K562 (cell line): ENCODE measurements at regions not wholly inside any gene's neighbourhood (a gene's known extent, or its start where the extent isn't known, plus 50 kb on each side); places are given as distances from the start of the nearest gene placed in this dataset.

Experiments used
- ATAC-seq: fragments of 200-7000 bp; cut with Tn5 transposase; 3 replicates; pipeline ENCODE4 v1.9.1; 2020; ENCODE audit warnings: moderate library complexity
- BruUV-seq: library from RNA; stranded (reverse); fragments of 400-500 nt; replicated peaks from 2 replicates; lab custom pipeline; 2021; lab: Mats Ljungman, UMichigan
- CTCF ChIA-PET: fragments of 300-600 bp; formaldehyde crosslinking; extraction: SDS; loops from one replicate; lab custom pipeline; 2021; ENCODE audit warnings: low intra/inter-chr PET ratio; lab: Yijun Ruan, JAX
- POLR2A ChIA-PET: fragments of 300-600, 350-650 bp; sonication (Branson Sonifier 250); formaldehyde crosslinking; extraction: SDS; loops from one replicate; lab custom pipeline; 2021; ENCODE audit warnings: antibody characterized with exemption, inconsistent platforms; lab: Yijun Ruan, JAX
- DNase-seq, 4 experiments: peaks; one replicate each; pipeline versions ENCODE4 v3.0.0 to v3.0.0-alpha.2; 2011 to 2018; ENCODE audit warnings: low spot score in 3 of 4, mixed read lengths in 3 of 4; ENCODE audit errors: extremely low read depth in 1 of 4
- FAIRE-seq: peaks from 2 replicates; lab custom pipeline; 2011; peaks lifted over from hg19 to GRCh38; lab: Jason Lieb, UNC
- H2AFZ ChIP-seq: 2 replicates; pipeline ENCODE4 v1.6.0; 2011; ENCODE audit warnings: low read depth, low read length, control low read depth, inconsistent platforms
- H3K27ac ChIP-seq: fragments of 200-600 bp; 3 replicates; pipeline ENCODE4 v1.8.0; 2011; ENCODE audit warnings: low read depth, mild to moderate bottlenecking, control low read depth, inconsistent platforms, low read length, moderate library complexity, mixed read lengths; ENCODE audit errors: extremely low read depth
- H3K27me3 ChIP-seq, 2 experiments: fragments of 300-600 bp in 1 of 2; 2 replicates in 1 of 2; 3 replicates in 1 of 2; pipeline versions ENCODE4 v1.6.0 to v1.8.0; 2011; ENCODE audit warnings: inconsistent platforms in 2 of 2, low read length in 2 of 2, mild to moderate bottlenecking in 1 of 2, mixed read lengths in 1 of 2, moderate library complexity in 1 of 2; ENCODE audit not compliant: control insufficient read depth in 2 of 2, insufficient read depth in 2 of 2
- H3K36me3 ChIP-seq: fragments of 300-600 bp; 3 replicates; pipeline ENCODE4 v1.8.0; 2011; ENCODE audit warnings: mild to moderate bottlenecking, low read length, inconsistent platforms; ENCODE audit not compliant: control insufficient read depth, insufficient read depth
- H3K4me1 ChIP-seq, 2 experiments: fragments of 200-600 bp in 1 of 2; replicated peaks in 1 of 2; 2 replicates in 1 of 2; 3 replicates in 1 of 2; pipeline versions ENCODE4 v1.5.1 to v1.8.0; 2011; ENCODE audit warnings: inconsistent platforms in 2 of 2, low read length in 2 of 2, mild to moderate bottlenecking in 1 of 2, mixed read lengths in 1 of 2, moderate library complexity in 1 of 2; ENCODE audit not compliant: control insufficient read depth in 2 of 2, insufficient read depth in 2 of 2
- H3K4me2 ChIP-seq: 2 replicates; pipeline ENCODE4 v1.6.1; 2011; ENCODE audit warnings: low read length, control low read depth, inconsistent platforms, mixed read lengths; ENCODE audit not compliant: insufficient read depth
- H3K4me3 ChIP-seq: fragments of 200-600 bp; sonication (generic), shearing (Covaris generic); 2 replicates; pipeline ENCODE4 v1.5.1; 2016; ENCODE audit warnings: control low read depth, inconsistent platforms
- H3K79me2 ChIP-seq: fragments of 200-600 bp; 3 replicates; pipeline ENCODE4 v1.8.0; 2011; ENCODE audit warnings: low read length, inconsistent platforms; ENCODE audit not compliant: control insufficient read depth, insufficient read depth
- H3K9ac ChIP-seq, 2 experiments: 2 replicates each; pipeline versions ENCODE4 v1.6.0 to v1.6.1; 2011; ENCODE audit warnings: low read depth in 2 of 2, low read length in 2 of 2, control low read depth in 1 of 2, inconsistent platforms in 1 of 2, mild to moderate bottlenecking in 1 of 2, mixed read lengths in 1 of 2; ENCODE audit not compliant: insufficient read depth in 1 of 2
- H3K9me1 ChIP-seq: one replicate; pipeline ENCODE4 v1.6.0; 2011; ENCODE audit warnings: inconsistent platforms, mild to moderate bottlenecking, low read length, moderate library complexity; ENCODE audit not compliant: control insufficient read depth, insufficient read depth
- H3K9me3 ChIP-seq: replicated peaks from 2 replicates; pipeline ENCODE4 v1.5.1; 2011; ENCODE audit warnings: low read depth, low read length, inconsistent platforms; ENCODE audit not compliant: control insufficient read depth, insufficient read depth
- H4K20me1 ChIP-seq: replicated peaks from 2 replicates; pipeline ENCODE4 v1.6.1; 2011; ENCODE audit warnings: low read length, inconsistent platforms, mixed read lengths; ENCODE audit not compliant: control insufficient read depth, insufficient read depth
- FUS ChIP-seq: fragments of 200-400 bp; formaldehyde crosslinking; optimal IDR thresholded peaks from 2 replicates; pipeline ENCODE3; 2017; ENCODE audit warnings: low read depth, low read length
- GATA2 ChIP-seq: sonication (generic); formaldehyde crosslinking; IDR thresholded peaks from 2 replicates; pipeline ENCODE4 v1.4.0; 2020; ENCODE audit warnings: mild to moderate bottlenecking, missing genetic modification reagents
- PHB ChIP-seq: fragments of 250-450 bp; sonication (Bioruptor Pico); IDR thresholded peaks from 2 replicates; pipeline ENCODE4 v1.5.0; 2021
- RBM14 ChIP-seq: fragments of 200-400 bp; formaldehyde crosslinking; IDR thresholded peaks from 2 replicates; pipeline ENCODE4 v1.6.1; 2018; ENCODE audit warnings: low read depth, mild to moderate bottlenecking, low read length, moderate library complexity, borderline replicate concordance; ENCODE audit not compliant: insufficient read depth
- RBM22 ChIP-seq: fragments of 200-400 bp; formaldehyde crosslinking; IDR thresholded peaks from 2 replicates; pipeline ENCODE4 v1.6.1; 2018; ENCODE audit warnings: low read length, low read depth; ENCODE audit not compliant: poor library complexity, severe bottlenecking
- RBM39 ChIP-seq: fragments of 200-400 bp; formaldehyde crosslinking; optimal IDR thresholded peaks from 2 replicates; pipeline ENCODE3; 2018; ENCODE audit warnings: low read depth, low read length
- ZNF589 ChIP-seq: fragments of 200-800 bp; sonication (Bioruptor generic); IDR thresholded peaks from 2 replicates; pipeline ENCODE4 v1.6.1; 2016; ENCODE audit warnings: low read depth, missing genetic modification characterization, missing compliant biosample characterization
- WGBS: fragments of 100-300 bp; shearing (Covaris generic); methylation state at CpG from one replicate; pipeline ENCODE4 v1.1.6; 2016; ENCODE audit warnings: low coverage, mixed read lengths; ENCODE audit not compliant: insufficient coverage; ENCODE audit errors: missing lambda C conversion rate; 5-methylcytosine and 5-hydroxymethylcytosine counted together
- in situ Hi-C: fragments of 300-500 bp; cut with MboI; formaldehyde crosslinking; loops from 4 replicates; pipeline ENCODE4 v1.15.0; 2018; ENCODE audit warnings: inconsistent platforms, mixed read lengths
- intact Hi-C: fragments of 100-400 bp; cut with micrococcal nuclease; formaldehyde crosslinking; loops from 2 replicates; pipeline ENCODE4 v1.14.2; 2022
- TF ChIP-seq, protein P1 (sequence below): IDR thresholded peaks from 2 replicates; pipeline ENCODE4 v1.6.1; 2012; ENCODE audit warnings: low read depth, low read length, improper control_type of control experiment, borderline replicate concordance
- TF ChIP-seq, protein P2 (sequence below): sonication (generic); IDR thresholded peaks from 2 replicates; pipeline ENCODE4 v1.6.1; 2016
- TF ChIP-seq, protein P3 (sequence below), 2 experiments: fragments of 450-650 bp in 1 of 2; sonication (generic) in 1 of 2; formaldehyde crosslinking in 1 of 2; IDR thresholded peaks in 1 of 2; conservative IDR thresholded peaks in 1 of 2; 2 replicates each; pipeline versions ENCODE4 v1.6.1 to v1.8.1; 2016 to 2023; ENCODE audit warnings: mild to moderate bottlenecking in 2 of 2, moderate library complexity in 2 of 2, inconsistent platforms in 1 of 2, missing genetic modification reagents in 1 of 2

DNA sequence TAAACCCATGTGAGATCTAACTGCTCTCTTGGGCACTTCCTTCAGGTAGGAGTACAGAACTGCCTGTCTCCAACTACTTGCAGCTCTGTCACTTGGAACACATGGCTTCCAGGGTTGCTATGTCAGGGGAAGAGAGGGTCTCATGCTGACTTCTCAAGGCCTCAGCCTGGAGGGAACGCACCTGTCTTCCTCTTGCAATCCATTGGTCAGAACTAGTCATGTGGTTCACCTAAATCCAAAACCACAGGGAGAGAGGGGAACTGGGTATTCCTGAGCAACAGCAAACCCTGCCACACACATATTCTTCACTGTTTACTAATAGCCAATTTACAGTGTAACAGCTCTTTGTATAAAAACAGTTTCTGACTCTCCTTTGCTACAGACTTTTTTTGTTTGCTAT, 206.1 kb downstream of the KCNJ2 start:
- DNase-seq (no peak), FAIRE-seq (no peak), ATAC-seq (no peak)
- Histone ChIP-seq H3K27me3 (no peaks in the 10 kb centered on the region), H3K9me3 (no peaks in the 10 kb centered on the region), H3K9me1 (no peaks in the 10 kb centered on the region), H3K9ac (no peak overlapping the region), H3K27ac (no peak overlapping the region), H3K4me2 (no peak overlapping the region), H3K79me2 (no peaks in the 10 kb centered on the region), H2AFZ (no peak overlapping the region), H4K20me1 (no peaks in the 10 kb centered on the region), H3K4me1 (no peaks in the 10 kb centered on the region), H3K4me3 (no peak overlapping the region), H3K36me3 (no peaks in the 10 kb centered on the region)
- in situ Hi-C loops, result no loop called here
- no peak for TF ChIP-seq GATA2 (CRISPR knock-in tag)
- WGBS, result 0% methylated on average over 1 of the region's 1 CpG
- no TSS peak for BruUV-seq
- ChIA-PET CTCF (no interaction called here), POLR2A (no interaction called here)
- intact Hi-C loops, result no loop called here

DNA sequence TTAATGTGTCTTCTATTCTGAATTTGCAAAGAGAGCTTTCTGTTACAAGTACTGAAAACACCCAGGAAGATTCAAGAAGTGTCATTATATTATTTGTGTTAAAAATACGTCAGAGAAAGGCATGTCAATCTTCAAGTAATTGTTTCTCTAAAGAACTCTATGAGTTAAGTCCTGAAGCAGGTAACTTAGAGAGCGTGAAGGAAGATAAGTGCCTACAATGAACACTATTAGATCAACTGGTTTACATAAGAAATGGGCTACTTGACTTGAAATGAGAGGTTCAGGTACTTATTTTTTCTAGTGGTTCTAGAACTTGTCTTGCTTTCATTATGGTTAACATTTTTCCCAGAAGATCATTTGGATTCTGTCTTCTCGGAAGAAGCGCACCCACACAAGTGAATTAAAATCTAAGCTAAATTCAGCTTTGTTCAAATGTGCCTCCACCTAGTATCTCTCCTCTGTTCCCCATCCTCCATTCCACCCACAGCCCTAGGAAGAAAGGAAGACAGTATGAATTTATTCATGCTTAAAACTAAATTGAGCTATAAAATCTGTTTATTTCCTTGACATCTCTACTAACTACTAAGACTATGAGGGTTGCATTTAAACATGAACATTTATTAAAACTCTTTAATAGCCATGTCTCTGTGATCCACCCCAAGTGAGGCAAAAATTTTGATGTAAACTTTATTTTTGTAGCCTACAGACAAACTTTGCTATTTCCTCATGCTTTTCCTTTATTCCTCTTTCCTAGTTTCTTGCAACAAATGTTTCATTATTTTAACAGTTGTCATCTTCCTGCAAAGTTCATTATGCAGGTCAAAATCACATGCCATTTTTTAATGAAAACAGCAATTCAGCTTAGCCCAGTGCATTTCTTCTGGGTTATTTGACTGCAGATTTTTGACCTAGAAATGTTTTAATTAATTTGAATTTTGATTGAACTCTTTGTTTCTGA, 206.8 kb downstream of the KCNJ2 start:
- Histone ChIP-seq H3K9me3 (no peaks in the 10 kb centered on the region), H2AFZ (no peak overlapping the region), H3K27ac (no peak overlapping the region), H3K4me3 (no peak overlapping the region), H3K36me3 (no peaks in the 10 kb centered on the region), H3K79me2 (no peaks in the 10 kb centered on the region), H4K20me1 (no peaks in the 10 kb centered on the region), H3K9me1 (no peaks in the 10 kb centered on the region), H3K27me3 (no peaks in the 10 kb centered on the region), H3K4me2 (no peak overlapping the region), H3K4me1 (no peaks in the 10 kb centered on the region), H3K9ac (no peak overlapping the region)
- no peak for ATAC-seq
- ChIA-PET POLR2A (no interaction called here), CTCF (no interaction called here)
- intact Hi-C loops, result no loop called here
- no peak for FAIRE-seq
- no TSS peak for BruUV-seq
- DNase-seq, result no peak
- whole genome bisulfite sequencing, result 0% methylated on average over 4 of the region's 4 CpGs
- in situ Hi-C loops, result no loop called here
- TF ChIP-seq RBM22 (no peak), RBM14 (no peak), PHB (CRISPR knock-in tag) (no peak), RBM39 (no peak), ZNF589 (no peak), FUS (no peak)
- TF ChIP-seq, protein P1, sequence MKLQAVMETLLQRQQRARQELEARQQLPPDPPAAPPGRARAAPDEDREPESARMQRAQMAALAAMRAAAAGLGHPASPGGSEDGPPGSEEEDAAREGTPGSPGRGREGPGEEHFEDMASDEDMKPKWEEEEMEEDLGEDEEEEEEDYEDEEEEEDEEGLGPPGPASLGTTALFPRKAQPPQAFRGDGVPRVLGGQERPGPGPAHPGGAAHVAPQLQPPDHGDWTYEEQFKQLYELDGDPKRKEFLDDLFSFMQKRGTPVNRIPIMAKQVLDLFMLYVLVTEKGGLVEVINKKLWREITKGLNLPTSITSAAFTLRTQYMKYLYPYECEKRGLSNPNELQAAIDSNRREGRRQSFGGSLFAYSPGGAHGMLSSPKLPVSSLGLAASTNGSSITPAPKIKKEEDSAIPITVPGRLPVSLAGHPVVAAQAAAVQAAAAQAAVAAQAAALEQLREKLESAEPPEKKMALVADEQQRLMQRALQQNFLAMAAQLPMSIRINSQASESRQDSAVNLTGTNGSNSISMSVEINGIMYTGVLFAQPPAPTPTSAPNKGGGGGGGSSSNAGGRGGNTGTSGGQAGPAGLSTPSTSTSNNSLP, result no peak
- TF ChIP-seq, protein P2, sequence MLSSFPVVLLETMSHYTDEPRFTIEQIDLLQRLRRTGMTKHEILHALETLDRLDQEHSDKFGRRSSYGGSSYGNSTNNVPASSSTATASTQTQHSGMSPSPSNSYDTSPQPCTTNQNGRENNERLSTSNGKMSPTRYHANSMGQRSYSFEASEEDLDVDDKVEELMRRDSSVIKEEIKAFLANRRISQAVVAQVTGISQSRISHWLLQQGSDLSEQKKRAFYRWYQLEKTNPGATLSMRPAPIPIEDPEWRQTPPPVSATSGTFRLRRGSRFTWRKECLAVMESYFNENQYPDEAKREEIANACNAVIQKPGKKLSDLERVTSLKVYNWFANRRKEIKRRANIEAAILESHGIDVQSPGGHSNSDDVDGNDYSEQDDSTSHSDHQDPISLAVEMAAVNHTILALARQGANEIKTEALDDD, result no peak
- TF ChIP-seq, protein P3, sequence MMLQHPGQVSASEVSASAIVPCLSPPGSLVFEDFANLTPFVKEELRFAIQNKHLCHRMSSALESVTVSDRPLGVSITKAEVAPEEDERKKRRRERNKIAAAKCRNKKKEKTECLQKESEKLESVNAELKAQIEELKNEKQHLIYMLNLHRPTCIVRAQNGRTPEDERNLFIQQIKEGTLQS (IDR thresholded peaks at IDR 0.05), result no peak
- TF ChIP-seq, protein P3 (CRISPR knock-in tag; conservative IDR thresholded peaks at IDR 0.05), result no peak
